HCT116 (cell line): ENCODE measurements at regions not wholly inside any gene's neighbourhood (a gene's known extent, or its start where the extent isn't known, plus 50 kb on each side); places are given as distances from the start of the nearest gene placed in this dataset.

Experiments used
- ATAC-seq: fragments of 200-7000 bp; cut with Tn5 transposase; 2 replicates; pipeline ENCODE4 v1.9.1; 2020; ENCODE audit warnings: mild to moderate bottlenecking, moderate library complexity
- BruUV-seq: library from RNA; stranded (reverse); fragments of 400-500 nt; replicated peaks from 2 replicates; lab custom pipeline; 2021; lab: Mats Ljungman, UMichigan
- CTCF ChIA-PET: fragments of 300-600 bp; sonication (Branson Sonifier 250); formaldehyde crosslinking; loops from one replicate; lab custom pipeline; 2021; ENCODE audit warnings: antibody characterized with exemption; lab: Charles Lee
- POLR2A ChIA-PET: fragments of 300-600, 350-600 bp; sonication (Branson Sonifier 250); formaldehyde crosslinking; loops from one replicate; lab custom pipeline; 2021; ENCODE audit warnings: antibody characterized with exemption; lab: Charles Lee
- RAD21 ChIA-PET, 2 experiments: fragments of 300-600 bp; sonication (Branson Sonifier 250); formaldehyde crosslinking; loops; one replicate each; lab custom pipeline; 2023; ENCODE audit warnings: low total read pairs in 2 of 2; ENCODE audit not compliant: uncharacterized antibody in 2 of 2, unreplicated experiment in 2 of 2, low non-redundant PET in 1 of 2; lab: Charles Lee
- DNase-seq: peaks from one replicate; pipeline ENCODE4 v3.0.0-alpha.2; 2010; ENCODE audit warnings: low read depth, low spot score
- H2AFZ ChIP-seq: fragments of 200-600 bp; shearing (Covaris generic), sonication (generic); 2 replicates; pipeline ENCODE4 v1.6.1; 2017; ENCODE audit warnings: low read depth, mixed run types, mixed read lengths, antibody characterized with exemption, low read length; ENCODE audit not compliant: poor library complexity, severe bottlenecking
- H3K27ac ChIP-seq: 2 replicates; pipeline ENCODE4 v1.5.1; 2012; ENCODE audit warnings: low read depth, low read length
- H3K27me3 ChIP-seq: fragments of 200-600 bp; sonication (generic); 2 replicates; pipeline ENCODE4 v1.6.1; 2016; ENCODE audit warnings: mixed run types, low read length, mixed read lengths; ENCODE audit not compliant: insufficient read depth
- H3K36me3 ChIP-seq, 2 experiments: fragments of 200-500 bp in 1 of 2; fragments of 200-600 bp in 1 of 2; sonication (Bioruptor generic) in 1 of 2; sonication (generic) in 1 of 2; 2 replicates each; pipeline versions ENCODE4 v1.5.1 to v1.6.1; 2014 to 2016; ENCODE audit warnings: low read length in 2 of 2, inconsistent platforms in 1 of 2, mixed read lengths in 1 of 2, mixed run types in 1 of 2; ENCODE audit not compliant: insufficient read depth in 2 of 2, control insufficient read depth in 1 of 2
- H3K4me1 ChIP-seq, 2 experiments: fragments of 200-600 bp in 1 of 2; sonication (generic) in 1 of 2; 2 replicates each; pipeline versions ENCODE4 v1.5.1 to v1.6.1; 2012 to 2017; ENCODE audit warnings: low read length in 2 of 2, inconsistent platforms in 1 of 2, mild to moderate bottlenecking in 1 of 2, mixed read lengths in 1 of 2, mixed run types in 1 of 2, moderate library complexity in 1 of 2; ENCODE audit not compliant: insufficient read depth in 2 of 2, control insufficient read depth in 1 of 2
- H3K4me2 ChIP-seq: fragments of 200-600 bp; sonication (generic); 2 replicates; pipeline ENCODE4 v1.6.1; 2017; ENCODE audit warnings: mixed run types, low read length, mixed read lengths
- H3K4me3 ChIP-seq, 2 experiments: fragments of 200-600 bp in 1 of 2; sonication (generic) in 1 of 2; replicated peaks in 1 of 2; 2 replicates each; pipeline ENCODE4 v1.5.1; 2011 to 2016; ENCODE audit warnings: low read length in 2 of 2, control low read depth in 1 of 2, low read depth in 1 of 2, mild to moderate bottlenecking in 1 of 2, mixed read lengths in 1 of 2, mixed run types in 1 of 2
- H3K79me2 ChIP-seq: fragments of 200-600 bp; sonication (generic); 2 replicates; pipeline ENCODE4 v1.6.1; 2017; ENCODE audit warnings: mild to moderate bottlenecking, mixed run types, low read length, moderate library complexity, mixed read lengths; ENCODE audit not compliant: insufficient read depth
- H3K9ac ChIP-seq: fragments of 200-600 bp; sonication (generic); 2 replicates; pipeline ENCODE4 v1.6.1; 2016; ENCODE audit warnings: low read length, mixed read lengths
- H3K9me2 ChIP-seq: fragments of 200-600 bp; sonication (generic), shearing (Covaris generic); 2 replicates; pipeline ENCODE4 v1.6.1; 2017; ENCODE audit warnings: mixed run types, mild to moderate bottlenecking, moderate library complexity; ENCODE audit not compliant: insufficient read depth
- H3K9me3 ChIP-seq, 2 experiments: fragments of 200-500 bp in 1 of 2; fragments of 200-600 bp in 1 of 2; sonication (Bioruptor generic) in 1 of 2; sonication (generic) in 1 of 2; 2 replicates each; pipeline ENCODE4 v1.6.1; 2014 to 2017; ENCODE audit warnings: low read length in 2 of 2, mixed read lengths in 2 of 2, inconsistent platforms in 1 of 2, low read depth in 1 of 2, mild to moderate bottlenecking in 1 of 2, mixed run types in 1 of 2, moderate library complexity in 1 of 2; ENCODE audit not compliant: control insufficient read depth in 1 of 2, insufficient read depth in 1 of 2
- H4K20me1 ChIP-seq: fragments of 200-600 bp; sonication (generic), shearing (Covaris generic); 2 replicates; pipeline ENCODE4 v1.6.1; 2017; ENCODE audit warnings: mixed run types, mild to moderate bottlenecking, moderate library complexity; ENCODE audit not compliant: insufficient read depth
- CBX3 ChIP-seq: IDR thresholded peaks from 2 replicates; pipeline ENCODE4 v1.6.1; 2012; ENCODE audit warnings: low read depth
- CEBPB ChIP-seq: IDR thresholded peaks from 2 replicates; pipeline ENCODE4 v1.6.1; 2012; ENCODE audit warnings: low read depth
- EGR1 ChIP-seq: IDR thresholded peaks from 2 replicates; pipeline ENCODE4 v1.6.1; 2012; ENCODE audit warnings: low read depth
- ELF1 ChIP-seq: IDR thresholded peaks from 2 replicates; pipeline ENCODE4 v1.6.1; 2012; ENCODE audit warnings: low read depth, borderline replicate concordance
- EZH2phosphoT487 ChIP-seq: fragments of 200-600 bp; IDR thresholded peaks from 2 replicates; pipeline ENCODE4 v1.6.1; 2018; ENCODE audit warnings: antibody characterized with exemption, borderline replicate concordance
- FOSL1 ChIP-seq: IDR thresholded peaks from 2 replicates; pipeline ENCODE4 v1.6.1; 2012; ENCODE audit warnings: low read depth
- JUND ChIP-seq: IDR thresholded peaks from 2 replicates; pipeline ENCODE4 v1.6.1; 2012
- POLR2A ChIP-seq: IDR thresholded peaks from 2 replicates; pipeline ENCODE4 v1.7.0; 2011; ENCODE audit warnings: borderline replicate concordance; ENCODE audit not compliant: insufficient read depth, insufficient read length; ENCODE audit errors: extremely low read depth
- POLR2AphosphoS5 ChIP-seq: IDR thresholded peaks from 2 replicates; pipeline ENCODE4 v1.6.1; 2011; ENCODE audit warnings: mild to moderate bottlenecking, low read depth, low read length, moderate library complexity
- SIN3A ChIP-seq: IDR thresholded peaks from 2 replicates; pipeline ENCODE4 v1.6.1; 2012; ENCODE audit warnings: low read depth
- SP1 ChIP-seq: IDR thresholded peaks from 2 replicates; pipeline ENCODE4 v1.6.1; 2012; ENCODE audit warnings: low read depth
- SRF ChIP-seq: IDR thresholded peaks from 2 replicates; pipeline ENCODE4 v1.6.1; 2012; ENCODE audit warnings: low read depth
- TCF7L2 ChIP-seq: IDR thresholded peaks from 2 replicates; pipeline ENCODE4 v1.7.0; 2011; ENCODE audit warnings: borderline replicate concordance, inconsistent platforms; ENCODE audit not compliant: insufficient read depth, insufficient read length; ENCODE audit errors: extremely low read depth
- YY1 ChIP-seq: IDR thresholded peaks from 2 replicates; pipeline ENCODE4 v1.6.1; 2011; ENCODE audit warnings: low read length, low read depth, moderate library complexity, mild to moderate bottlenecking; ENCODE audit not compliant: insufficient replicate concordance; ENCODE audit errors: extremely low read depth
- ZBTB33 ChIP-seq: IDR thresholded peaks from 2 replicates; pipeline ENCODE4 v1.6.1; 2011; ENCODE audit warnings: mild to moderate bottlenecking, low read length, moderate library complexity; ENCODE audit not compliant: insufficient replicate concordance; ENCODE audit errors: extremely low read depth
- ZFX ChIP-seq: fragments of 450-650 bp; IDR thresholded peaks from 2 replicates; pipeline ENCODE4 v1.6.1; 2017
- ZNF274 ChIP-seq: fragments of 200-500 bp; sonication (Bioruptor generic); IDR thresholded peaks from 2 replicates; pipeline ENCODE4 v1.6.1; 2014; ENCODE audit warnings: mild to moderate bottlenecking, low read depth, low read length, inconsistent platforms
- intact Hi-C: fragments of 100-400 bp; cut with micrococcal nuclease; formaldehyde crosslinking; loops from 2 replicates; pipeline ENCODE4 v1.10.0; 2022
- TF ChIP-seq, protein P1 (sequence below), 3 experiments: fragments of 200-600 bp in 1 of 3; sonication (generic) in 1 of 3; IDR thresholded peaks in 2 of 3; conservative IDR thresholded peaks in 1 of 3; 2 replicates each; pipeline ENCODE4 v1.5.1; 2012 to 2017; ENCODE audit warnings: low read depth in 2 of 3, low read length in 2 of 3, antibody characterized with exemption in 1 of 3, borderline replicate concordance in 1 of 3, control low read depth in 1 of 3, mild to moderate bottlenecking in 1 of 3, mixed read lengths in 1 of 3, mixed run types in 1 of 3, moderate library complexity in 1 of 3; ENCODE audit not compliant: insufficient read depth in 1 of 3
- TF ChIP-seq, protein P2 (sequence below): IDR thresholded peaks from 2 replicates; pipeline ENCODE4 v1.6.1; 2012

DNA sequence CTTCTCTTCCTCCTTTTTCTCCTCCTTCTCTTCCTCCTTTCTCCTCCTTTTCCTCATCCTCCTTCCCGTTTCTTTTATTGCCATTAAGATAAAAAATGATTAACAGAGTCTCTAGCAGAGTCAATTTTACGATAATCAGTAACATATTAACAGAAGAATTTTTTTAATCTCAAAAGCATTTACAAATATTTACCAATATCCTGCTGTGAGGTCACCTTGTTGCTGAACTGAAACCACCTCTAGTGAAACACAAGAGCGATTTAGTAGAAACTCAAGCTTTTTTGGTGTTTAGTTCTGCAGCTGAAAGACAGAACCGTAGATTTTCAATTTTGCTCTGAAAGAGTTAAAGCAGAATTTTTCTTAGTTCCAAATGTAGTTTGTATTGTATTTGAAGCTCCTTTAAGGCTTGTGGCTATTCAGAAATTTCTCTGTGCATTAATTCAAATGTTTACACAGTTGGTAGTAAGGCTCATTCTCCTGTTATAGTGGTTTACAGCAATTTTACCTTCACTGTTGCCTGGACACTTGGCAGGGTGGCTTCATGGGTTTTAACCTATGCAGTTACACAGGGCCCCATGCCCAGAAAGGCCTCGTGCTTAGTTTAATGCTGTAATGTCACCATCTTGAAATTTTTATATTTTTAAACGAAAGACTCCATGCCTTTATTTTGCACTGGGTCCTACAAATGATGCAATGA is 1106.6 kb upstream of the FAM98A start:
- CTCF ChIA-PET, result no interaction called here
- Histone ChIP-seq H4K20me1 (no peaks in the 10 kb centered on the region; the same call in 1 of the 2 replicates), H3K36me3 (no peaks in the 10 kb centered on the region), H3K9me2 (no peaks in the 10 kb centered on the region), H3K27ac (no peak overlapping the region), H2AFZ (no peak overlapping the region), H3K27me3 (no peaks in the 10 kb centered on the region), H3K4me2 (no peak overlapping the region), H3K79me2 (no peaks in the 10 kb centered on the region), H3K9me3 (no peaks in the 10 kb centered on the region), H3K4me3 (no peak overlapping the region), H3K4me1 (no peaks in the 10 kb centered on the region), H3K9ac (no peak overlapping the region)
- TF ChIP-seq, protein P1, sequence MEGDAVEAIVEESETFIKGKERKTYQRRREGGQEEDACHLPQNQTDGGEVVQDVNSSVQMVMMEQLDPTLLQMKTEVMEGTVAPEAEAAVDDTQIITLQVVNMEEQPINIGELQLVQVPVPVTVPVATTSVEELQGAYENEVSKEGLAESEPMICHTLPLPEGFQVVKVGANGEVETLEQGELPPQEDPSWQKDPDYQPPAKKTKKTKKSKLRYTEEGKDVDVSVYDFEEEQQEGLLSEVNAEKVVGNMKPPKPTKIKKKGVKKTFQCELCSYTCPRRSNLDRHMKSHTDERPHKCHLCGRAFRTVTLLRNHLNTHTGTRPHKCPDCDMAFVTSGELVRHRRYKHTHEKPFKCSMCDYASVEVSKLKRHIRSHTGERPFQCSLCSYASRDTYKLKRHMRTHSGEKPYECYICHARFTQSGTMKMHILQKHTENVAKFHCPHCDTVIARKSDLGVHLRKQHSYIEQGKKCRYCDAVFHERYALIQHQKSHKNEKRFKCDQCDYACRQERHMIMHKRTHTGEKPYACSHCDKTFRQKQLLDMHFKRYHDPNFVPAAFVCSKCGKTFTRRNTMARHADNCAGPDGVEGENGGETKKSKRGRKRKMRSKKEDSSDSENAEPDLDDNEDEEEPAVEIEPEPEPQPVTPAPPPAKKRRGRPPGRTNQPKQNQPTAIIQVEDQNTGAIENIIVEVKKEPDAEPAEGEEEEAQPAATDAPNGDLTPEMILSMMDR (IDR thresholded peaks at IDR 0.05 in 2 of 3, conservative IDR thresholded peaks at IDR 0.05 in 1 of 3; ENCODE audit: borderline replicate concordance in 1 of 3, insufficient read depth in 1 of 3, low read depth in 2 of 3, low read length in 2 of 3), result no peak
- TF ChIP-seq FOSL1, result no peak
- TF ChIP-seq CEBPB, result no peak
- no peak for TF ChIP-seq ZNF274
- no peak for TF ChIP-seq SRF
- TF ChIP-seq SIN3A, result no peak
- no peak for TF ChIP-seq CBX3
- no peak for TF ChIP-seq EZH2phosphoT487
- TF ChIP-seq ZFX, result no peak
- TF ChIP-seq EGR1, result no peak
- TF ChIP-seq POLR2A, result no peak
- no peak for TF ChIP-seq YY1
- no peak for TF ChIP-seq JUND
- TF ChIP-seq, protein P2, sequence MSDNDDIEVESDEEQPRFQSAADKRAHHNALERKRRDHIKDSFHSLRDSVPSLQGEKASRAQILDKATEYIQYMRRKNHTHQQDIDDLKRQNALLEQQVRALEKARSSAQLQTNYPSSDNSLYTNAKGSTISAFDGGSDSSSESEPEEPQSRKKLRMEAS, result no peak
- no peak for TF ChIP-seq SP1
- TF ChIP-seq TCF7L2, result no peak
- TF ChIP-seq POLR2AphosphoS5, result no peak
- TF ChIP-seq ELF1, result no peak
- TF ChIP-seq ZBTB33, result no peak
- BruUV-seq, result no TSS peak
- RAD21 ChIA-PET, result no interaction called here
- POLR2A ChIA-PET, result no interaction called here
- intact Hi-C loops, result no loop called here
- DNase-seq (no peak), ATAC-seq (no peak)
